ENCODE measurements at regions not wholly inside any gene's neighbourhood (a gene's known extent, or its start where the extent isn't known, plus 50 kb on each side); places are given as distances from the start of the nearest gene placed in this dataset.

DNA sequence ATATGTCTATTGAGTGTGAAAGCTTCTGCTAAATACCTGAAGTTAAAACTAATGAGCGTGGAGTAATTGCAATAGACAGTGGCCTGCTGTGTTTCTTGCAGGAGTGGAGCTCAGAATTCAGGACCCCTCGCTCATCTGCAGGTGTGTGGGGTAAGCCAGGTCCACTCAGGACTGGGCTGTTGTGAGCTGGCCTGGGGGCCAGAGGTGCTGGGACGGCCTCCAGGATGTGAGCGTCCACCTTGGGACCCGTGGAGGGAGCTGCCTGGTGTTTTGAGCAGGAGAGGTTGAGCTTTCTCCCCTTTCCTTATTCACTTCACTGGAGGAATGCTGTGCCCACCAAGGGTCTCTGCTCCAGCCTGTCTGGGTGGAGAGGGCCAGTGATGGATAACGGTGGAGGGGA, 681.2 kb downstream of the BRD1 start:
- TF ChIP-seq FOXA1 (IDR thresholded peaks at IDR 0.05) (no peak), FOXA1 (CRISPR knock-in tag; IDR thresholded peaks at IDR 0.05) (no peak), CREB1 (IDR thresholded peaks at IDR 0.05) (no peak), CREB1 (CRISPR knock-in tag; IDR thresholded peaks at IDR 0.05) (no peak), SMARCC2 (IDR thresholded peaks at IDR 0.05) (no peak)
- TF ChIP-seq, protein P1, sequence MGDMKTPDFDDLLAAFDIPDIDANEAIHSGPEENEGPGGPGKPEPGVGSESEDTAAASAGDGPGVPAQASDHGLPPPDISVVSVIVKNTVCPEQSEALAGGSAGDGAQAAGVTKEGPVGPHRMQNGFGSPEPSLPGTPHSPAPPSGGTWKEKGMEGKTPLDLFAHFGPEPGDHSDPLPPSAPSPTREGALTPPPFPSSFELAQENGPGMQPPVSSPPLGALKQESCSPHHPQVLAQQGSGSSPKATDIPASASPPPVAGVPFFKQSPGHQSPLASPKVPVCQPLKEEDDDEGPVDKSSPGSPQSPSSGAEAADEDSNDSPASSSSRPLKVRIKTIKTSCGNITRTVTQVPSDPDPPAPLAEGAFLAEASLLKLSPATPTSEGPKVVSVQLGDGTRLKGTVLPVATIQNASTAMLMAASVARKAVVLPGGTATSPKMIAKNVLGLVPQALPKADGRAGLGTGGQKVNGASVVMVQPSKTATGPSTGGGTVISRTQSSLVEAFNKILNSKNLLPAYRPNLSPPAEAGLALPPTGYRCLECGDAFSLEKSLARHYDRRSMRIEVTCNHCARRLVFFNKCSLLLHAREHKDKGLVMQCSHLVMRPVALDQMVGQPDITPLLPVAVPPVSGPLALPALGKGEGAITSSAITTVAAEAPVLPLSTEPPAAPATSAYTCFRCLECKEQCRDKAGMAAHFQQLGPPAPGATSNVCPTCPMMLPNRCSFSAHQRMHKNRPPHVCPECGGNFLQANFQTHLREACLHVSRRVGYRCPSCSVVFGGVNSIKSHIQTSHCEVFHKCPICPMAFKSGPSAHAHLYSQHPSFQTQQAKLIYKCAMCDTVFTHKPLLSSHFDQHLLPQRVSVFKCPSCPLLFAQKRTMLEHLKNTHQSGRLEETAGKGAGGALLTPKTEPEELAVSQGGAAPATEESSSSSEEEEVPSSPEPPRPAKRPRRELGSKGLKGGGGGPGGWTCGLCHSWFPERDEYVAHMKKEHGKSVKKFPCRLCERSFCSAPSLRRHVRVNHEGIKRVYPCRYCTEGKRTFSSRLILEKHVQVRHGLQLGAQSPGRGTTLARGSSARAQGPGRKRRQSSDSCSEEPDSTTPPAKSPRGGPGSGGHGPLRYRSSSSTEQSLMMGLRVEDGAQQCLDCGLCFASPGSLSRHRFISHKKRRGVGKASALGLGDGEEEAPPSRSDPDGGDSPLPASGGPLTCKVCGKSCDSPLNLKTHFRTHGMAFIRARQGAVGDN (CRISPR knock-in tag; IDR thresholded peaks at IDR 0.05) = no peak

Measured in HepG2 (cell line).